Breast epithelium (tissue), 3 donors: ENCODE measurements at regions not wholly inside any gene's neighbourhood (a gene's known extent, or its start where the extent isn't known, plus 50 kb on each side); places are given as distances from the start of the nearest gene placed in this dataset.

Source experiments
- CTCF ChIP-seq, 3 donors: fragments of 450-650 bp; IDR thresholded peaks; one replicate each; pipeline ENCODE4 v1.5.1; 2016 to 2017; ENCODE audit warnings: antibody characterized with exemption in 3 of 3, mild to moderate bottlenecking in 3 of 3, moderate library complexity in 3 of 3
- POLR2AphosphoS5 ChIP-seq, 3 donors: sonication (generic); formaldehyde crosslinking; IDR thresholded peaks; one replicate each; pipeline ENCODE4 v1.6.1; 2017; ENCODE audit warnings: antibody characterized with exemption in 3 of 3

GRCh38 chr1:106207185-106207584 lies 849.3 kb upstream of the PRMT6 start:
- TF ChIP-seq POLR2AphosphoS5 (IDR thresholded peaks at IDR 0.05) (no peak), CTCF (IDR thresholded peaks at IDR 0.05) (no peak)
